HG03196 (cell line): ENCODE measurements at regions not wholly inside any gene's neighbourhood (a gene's known extent, or its start where the extent isn't known, plus 50 kb on each side); places are given as distances from the start of the nearest gene placed in this dataset.
"Not testable (repeated sequence)": the region's sequence is repeated elsewhere in the genome, so short reads cannot be mapped to it uniquely, and the experiment has no call there.

ENCODE experiments used
- ATAC-seq: cut with Tn5 transposase; IDR thresholded peaks from one replicate; pipeline ENCODE4 v1.9.1; 2021; ENCODE audit not compliant: unreplicated experiment

GRCh38 chrX:13387666-13388494 is 68.0 kb upstream of the ATXN3L start:
- ATAC-seq, result no peak

- no peak for ATAC-seq
Observed at GRCh38 chrX:13386636-13387035, 66.8 kb upstream of the ATXN3L start.

GRCh38 chrX:13386092-13386491 is 66.2 kb upstream of the ATXN3L start:
- ATAC-seq, result no peak

DNA sequence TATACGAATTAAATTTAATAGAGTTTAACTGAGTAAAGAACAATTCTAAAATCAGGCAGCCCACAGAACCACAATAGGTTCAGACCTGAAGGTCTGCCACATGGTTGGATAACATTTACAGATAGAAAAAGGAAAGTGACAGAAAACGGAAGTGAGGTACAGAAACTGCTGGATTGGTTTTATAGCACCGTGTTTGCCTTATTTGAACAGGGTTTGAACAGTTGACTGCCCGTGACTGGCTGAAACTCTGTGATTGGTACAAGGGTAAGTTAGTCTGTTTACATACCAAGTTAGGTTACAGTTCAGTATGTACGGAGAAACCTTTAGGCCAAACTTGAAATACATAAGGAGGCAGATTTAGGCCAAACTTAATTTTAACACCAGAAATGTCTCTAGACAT is 64.1 kb upstream of the ATXN3L start:
- ATAC-seq, result no peak

- ATAC-seq, result no peak
Observed at GRCh38 chrX:13381514-13381913, 61.7 kb upstream of the ATXN3L start.

GRCh38 chrX:13380211-13380610 is 60.4 kb upstream of the ATXN3L start:
- no peak for ATAC-seq

DNA sequence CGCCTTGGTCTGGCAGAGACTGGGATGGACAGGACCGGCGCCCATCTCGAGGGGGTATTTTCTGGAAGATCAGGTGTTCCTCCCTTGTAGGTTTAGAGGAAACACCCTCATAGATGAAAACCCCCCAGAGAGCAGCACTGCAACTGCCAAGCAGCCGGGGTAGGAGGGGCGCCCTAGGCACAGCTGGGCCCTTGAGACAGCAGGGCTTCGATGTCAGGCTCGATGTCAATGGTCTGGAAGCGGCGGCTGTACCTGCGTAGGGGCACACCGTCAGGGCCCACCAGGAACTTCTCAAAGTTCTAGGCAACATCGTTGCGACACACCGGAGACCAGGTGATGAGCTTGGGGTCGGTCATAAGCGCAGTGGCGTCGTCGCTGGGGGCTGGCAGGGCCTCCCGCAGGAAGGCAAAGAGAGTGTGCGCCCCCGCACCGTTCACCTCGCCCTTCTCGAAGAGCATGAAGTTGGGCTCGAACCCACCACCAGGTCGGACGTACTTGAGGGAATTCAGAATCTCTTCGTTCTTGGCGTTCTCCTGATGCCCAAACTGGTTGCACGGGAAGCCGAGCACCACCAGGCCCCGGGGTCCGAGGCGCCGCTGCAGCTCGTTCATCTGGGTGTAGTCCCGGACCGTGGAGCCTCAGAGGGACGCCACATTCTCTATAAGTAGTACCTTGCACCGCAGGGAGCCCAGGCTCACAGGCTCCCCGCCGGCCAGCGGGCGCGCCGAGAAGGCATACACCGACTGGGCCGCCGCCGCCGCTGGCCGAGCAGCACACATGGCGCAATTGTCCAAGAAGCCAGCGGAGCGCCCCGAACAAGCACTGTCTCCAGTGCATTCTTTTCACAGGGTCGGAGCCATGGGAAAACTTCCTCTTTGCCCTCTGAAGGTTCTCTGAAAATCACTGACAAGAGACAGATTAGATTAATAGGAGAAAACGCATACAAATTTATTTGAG is 59.0 kb upstream of the ATXN3L start:
- not testable (repeated sequence) for ATAC-seq

DNA sequence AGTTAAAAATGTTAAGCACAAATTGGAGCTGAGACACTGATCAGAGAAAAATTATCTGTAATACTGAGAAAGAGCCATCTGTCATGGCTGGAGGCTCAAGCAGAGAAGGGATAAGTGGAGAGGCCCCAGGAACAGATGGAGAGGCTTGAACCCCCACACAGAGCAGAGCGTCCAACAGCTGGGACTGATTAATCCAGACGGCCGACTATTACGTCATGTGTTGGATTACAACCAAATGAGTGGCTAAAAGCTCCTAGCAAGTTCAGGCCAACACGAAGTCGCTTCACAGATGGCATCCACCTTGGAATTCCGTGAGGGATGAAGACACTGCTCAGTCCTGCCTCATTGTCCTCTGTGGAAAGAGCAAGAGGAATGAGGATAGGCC is 57.7 kb upstream of the ATXN3L start:
- ATAC-seq, result no peak

- no peak for ATAC-seq
Observed at GRCh38 chrX:13376857-13377549, 57.1 kb upstream of the ATXN3L start.

GRCh38 chrX:13375596-13375995 is 55.7 kb upstream of the ATXN3L start:
- ATAC-seq, result not testable (repeated sequence)

DNA sequence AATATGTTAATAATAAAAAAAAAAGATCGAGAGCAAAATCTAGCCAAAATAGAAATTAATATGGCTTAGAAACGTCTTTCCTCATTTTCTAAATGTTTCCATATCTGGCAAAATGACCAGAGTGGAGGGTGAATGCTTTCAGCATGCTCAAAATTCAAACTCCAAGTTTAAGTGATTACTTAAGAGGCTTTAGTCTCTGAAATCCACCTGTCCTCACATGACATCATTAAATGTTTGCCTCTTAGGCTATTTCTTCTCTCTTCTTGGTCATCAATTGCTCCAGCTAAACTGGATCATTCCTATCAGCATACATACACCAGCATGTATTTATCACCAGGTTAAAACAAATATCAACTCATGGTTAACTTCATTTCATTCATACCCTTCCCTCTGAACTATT is 54.5 kb upstream of the ATXN3L start:
- ATAC-seq, result no peak

DNA sequence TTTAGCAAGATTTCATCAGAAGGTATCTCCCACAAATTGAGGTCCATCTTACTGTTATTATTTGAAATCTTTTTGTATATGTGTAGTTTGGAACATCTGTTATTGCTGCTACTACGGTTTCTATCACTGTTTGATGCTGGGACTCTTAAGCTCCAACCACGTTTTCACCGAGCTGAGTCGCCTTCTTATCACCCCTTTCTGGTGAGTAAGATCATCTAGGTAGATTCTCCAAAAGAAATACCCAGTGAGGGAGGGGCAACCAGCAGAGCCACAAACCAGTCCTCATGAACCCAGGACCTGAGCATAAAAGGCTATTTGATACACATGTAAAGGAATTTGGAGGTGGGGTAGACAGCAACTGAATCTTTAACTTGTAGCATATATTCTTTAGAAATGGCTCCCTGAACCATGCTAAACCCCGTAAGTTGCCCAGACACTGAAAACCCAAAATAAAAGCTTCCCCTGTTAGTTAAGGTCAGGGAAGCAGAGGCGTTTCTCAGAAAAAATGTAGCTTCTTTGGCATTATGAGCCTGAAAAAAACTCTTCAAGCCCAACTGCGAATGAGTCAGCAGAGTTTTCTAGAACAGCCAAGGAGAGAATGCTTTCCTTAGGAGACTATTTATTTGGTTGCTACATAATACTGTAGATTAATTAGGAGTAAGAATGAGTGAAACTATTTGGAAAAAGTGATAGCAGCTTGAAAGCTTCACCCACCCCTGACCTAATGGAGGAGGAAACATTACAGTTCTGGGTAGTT is 53.8 kb upstream of the ATXN3L start:
- no peak for ATAC-seq

DNA sequence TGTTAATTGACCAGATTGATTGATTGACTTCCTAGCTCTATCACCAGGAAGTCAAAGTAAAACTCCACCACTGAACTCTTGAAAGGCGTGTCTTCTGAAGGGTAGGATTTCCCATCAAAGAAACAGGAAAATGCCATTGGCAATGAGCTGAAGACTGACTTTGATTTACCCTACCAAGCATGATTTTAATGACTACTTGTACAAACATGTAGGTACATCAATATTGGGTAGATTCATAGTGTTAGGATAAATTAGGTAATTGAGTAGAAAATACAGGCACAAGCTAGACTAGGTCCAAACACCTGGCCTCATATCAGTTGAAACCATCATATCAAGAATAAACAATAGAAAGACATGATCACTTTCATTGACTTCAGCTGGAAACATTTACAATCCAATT is 53.2 kb upstream of the ATXN3L start:
- no peak for ATAC-seq

DNA sequence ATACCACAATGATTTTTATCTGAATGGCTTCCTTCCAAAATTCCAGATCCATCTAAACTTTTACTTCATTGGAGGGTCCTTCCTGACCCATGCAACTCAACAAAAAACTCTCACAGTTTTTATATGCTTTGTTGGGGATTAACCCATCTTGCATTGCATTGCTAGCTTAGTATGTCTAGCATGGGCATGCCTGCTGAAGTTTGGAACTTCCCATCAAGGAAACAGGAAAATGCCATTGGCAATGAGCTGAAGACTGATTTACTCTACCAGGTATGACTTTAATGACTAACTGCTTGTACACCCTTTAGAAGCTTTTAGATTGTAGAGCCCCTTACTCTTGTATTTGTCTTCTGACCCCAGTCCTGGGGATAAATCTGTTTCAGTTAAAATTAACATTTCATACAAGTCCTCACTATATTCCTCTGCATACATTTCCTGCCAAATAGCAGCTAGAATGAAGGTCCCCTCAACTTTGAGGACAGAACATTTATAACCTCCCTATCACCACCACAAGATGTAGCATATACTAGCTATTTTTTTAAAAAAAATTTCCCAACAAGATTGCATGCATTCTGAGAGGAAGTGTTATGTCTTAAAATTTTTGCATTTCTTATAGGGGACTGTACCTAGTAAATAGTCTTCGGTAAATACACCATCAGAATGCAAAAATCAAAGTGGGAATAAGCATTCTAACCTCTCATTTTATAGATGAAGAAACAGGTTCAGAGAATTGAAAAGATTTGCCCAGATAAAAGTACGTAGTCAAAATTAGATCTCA is 52.5 kb upstream of the ATXN3L start:
- no peak for ATAC-seq

- no peak for ATAC-seq
Observed at GRCh38 chrX:13371186-13371585, 51.3 kb upstream of the ATXN3L start.

- ATAC-seq, result no peak
Observed at GRCh38 chrX:13370713-13371112, 50.9 kb upstream of the ATXN3L start.
